DMS79 treated with DMSO at 0.1 percent for 48 hours (cell line): ENCODE measurements at regions not wholly inside any gene's neighbourhood (a gene's known extent, or its start where the extent isn't known, plus 50 kb on each side); places are given as distances from the start of the nearest gene placed in this dataset.

Experiments used
- DNase-seq: peaks from one replicate; lab custom pipeline; 2025; lab: John Stamatoyannopoulos, UW

- no peak for DNase-seq
Measured at GRCh38 chr9:78493166-78493742, 196.3 kb downstream of the PSAT1 start.

- DNase-seq: no peak
Measured at GRCh38 chr9:78502566-78502965, 205.6 kb downstream of the PSAT1 start.

GRCh38 chr9:78505546-78505945 is 208.6 kb downstream of the PSAT1 start:
- DNase-seq: no peak

GRCh38 chr9:78507037-78507436 is 210.1 kb downstream of the PSAT1 start:
- DNase-seq: no peak

GRCh38 chr9:78510035-78510434 is 213.1 kb downstream of the PSAT1 start:
- DNase-seq: no peak

GRCh38 chr9:78515108-78515507 is 218.2 kb downstream of the PSAT1 start:
- DNase-seq: no peak

- no peak for DNase-seq
Measured at GRCh38 chr9:78519786-78520185, 222.9 kb downstream of the PSAT1 start.

GRCh38 chr9:78521680-78522079 is 224.8 kb downstream of the PSAT1 start:
- DNase-seq: no peak

GRCh38 chr9:78525986-78526560 is 229.1 kb downstream of the PSAT1 start:
- no peak for DNase-seq

- DNase-seq: peak; percentile 1
Measured at GRCh38 chr9:78533500-78533899, 236.6 kb downstream of the PSAT1 start.

- no peak for DNase-seq
Measured at GRCh38 chr9:78539188-78539587, 242.3 kb downstream of the PSAT1 start.

- DNase-seq: no peak
Measured at GRCh38 chr9:78539904-78540303, 243.0 kb downstream of the PSAT1 start.

GRCh38 chr9:78541868-78542443 is 245.0 kb downstream of the PSAT1 start:
- DNase-seq: no peak

- no peak for DNase-seq
Measured at GRCh38 chr9:78542491-78543181, 245.7 kb downstream of the PSAT1 start.

- DNase-seq: no peak
Measured at GRCh38 chr9:78543353-78543752, 246.4 kb downstream of the PSAT1 start.

- no peak for DNase-seq
Measured at GRCh38 chr9:78544230-78544629, 247.3 kb downstream of the PSAT1 start.

GRCh38 chr9:78547831-78548230 is 250.9 kb downstream of the PSAT1 start:
- no peak for DNase-seq

GRCh38 chr9:78548670-78549069 is 251.7 kb downstream of the PSAT1 start:
- no peak for DNase-seq

- no peak for DNase-seq
Measured at GRCh38 chr9:78549711-78550110, 252.8 kb downstream of the PSAT1 start.

GRCh38 chr9:78552802-78553201 is 255.9 kb downstream of the PSAT1 start:
- DNase-seq: peak; percentile 32

GRCh38 chr9:78557540-78557939 is 260.6 kb downstream of the PSAT1 start:
- DNase-seq: no peak

GRCh38 chr9:78559449-78559885 is 262.5 kb downstream of the PSAT1 start:
- DNase-seq: no peak

GRCh38 chr9:78562021-78562420 is 265.1 kb downstream of the PSAT1 start:
- DNase-seq: no peak
